GM12878 (cell line): ENCODE measurements at regions not wholly inside any gene's neighbourhood (a gene's known extent, or its start where the extent isn't known, plus 50 kb on each side); places are given as distances from the start of the nearest gene placed in this dataset.

Experiments used
- ATAC-seq: fragments of 200-7000 bp; cut with Tn5 transposase; 3 replicates; pipeline ENCODE4 v1.9.1; 2020; ENCODE audit warnings: mild to moderate bottlenecking, moderate library complexity
- BruUV-seq: library from RNA; stranded (reverse); fragments of 400-500 nt; replicated peaks from 2 replicates; lab custom pipeline; 2021; lab: Mats Ljungman, UMichigan
- CTCF ChIA-PET: fragments of 300-600 bp; sonication (Branson Sonifier 250); formaldehyde crosslinking; extraction: SDS; loops from one replicate; lab custom pipeline; 2021; ENCODE audit warnings: inconsistent platforms; lab: Yijun Ruan, JAX
- POLR2A ChIA-PET: fragments of 350-600 bp; formaldehyde crosslinking; extraction: SDS; loops from one replicate; lab custom pipeline; 2021; ENCODE audit warnings: inconsistent platforms; lab: Charles Lee
- RAD21 ChIA-PET: fragments of 300-600 bp; sonication (Branson Sonifier 250); formaldehyde crosslinking; loops from one replicate; lab custom pipeline; 2023; ENCODE audit warnings: antibody characterized with exemption; ENCODE audit not compliant: unreplicated experiment; lab: Charles Lee
- SMC1A ChIA-PET: fragments of 300-600 bp; sonication (Branson Sonifier 250); formaldehyde crosslinking; loops from one replicate; lab custom pipeline; 2023; ENCODE audit not compliant: unreplicated experiment, uncharacterized antibody; lab: Charles Lee
- DNase-seq: peaks from one replicate; pipeline ENCODE4 v3.0.0-alpha.2; 2011; ENCODE audit warnings: low read depth, low spot score
- FAIRE-seq: peaks from 3 replicates; lab custom pipeline; 2011; peaks lifted over from hg19 to GRCh38; lab: Jason Lieb, UNC
- H2AFZ ChIP-seq: 2 replicates; pipeline ENCODE4 v1.6.0; 2011; ENCODE audit warnings: low read depth, low read length, control low read depth; ENCODE audit not compliant: control insufficient read depth
- H3K27ac ChIP-seq: 2 replicates; pipeline ENCODE4 v1.5.1; 2011; ENCODE audit warnings: control low read depth; ENCODE audit not compliant: control insufficient read depth, insufficient read depth
- H3K27me3 ChIP-seq, 2 experiments: replicated peaks in 1 of 2; 2 replicates each; pipeline versions ENCODE4 v1.6.0 to v1.6.1; 2011; ENCODE audit warnings: low read length in 1 of 2; ENCODE audit not compliant: control insufficient read depth in 2 of 2, insufficient read depth in 2 of 2
- H3K36me3 ChIP-seq, 2 experiments: 2 replicates each; pipeline ENCODE4 v1.5.1; 2011; ENCODE audit warnings: low read length in 1 of 2; ENCODE audit not compliant: control insufficient read depth in 2 of 2, insufficient read depth in 2 of 2
- H3K4me1 ChIP-seq: 2 replicates; pipeline ENCODE4 v1.6.1; 2011; ENCODE audit warnings: mild to moderate bottlenecking, low read length, moderate library complexity, mixed read lengths; ENCODE audit not compliant: control insufficient read depth, insufficient read depth
- H3K4me2 ChIP-seq: 2 replicates; pipeline ENCODE4 v1.6.0; 2011; ENCODE audit warnings: control low read depth; ENCODE audit not compliant: control insufficient read depth, insufficient read depth
- H3K4me3 ChIP-seq: fragments of 200-600 bp; sonication (generic); 2 replicates; pipeline ENCODE4 v1.5.1; 2016
- H3K79me2 ChIP-seq: 2 replicates; pipeline ENCODE4 v1.6.0; 2011; ENCODE audit warnings: low read length; ENCODE audit not compliant: control insufficient read depth, insufficient read depth
- H3K9ac ChIP-seq: 2 replicates; pipeline ENCODE4 v1.8.0; 2011; ENCODE audit warnings: low read length, control low read depth, mixed read lengths; ENCODE audit not compliant: control insufficient read depth, insufficient read depth
- H3K9me3 ChIP-seq: replicated peaks from 3 replicates; pipeline ENCODE4 v1.5.1; 2011; ENCODE audit warnings: mild to moderate bottlenecking, low read length; ENCODE audit not compliant: control insufficient read depth, insufficient read depth
- H4K20me1 ChIP-seq: 2 replicates; pipeline ENCODE4 v1.6.0; 2011; ENCODE audit not compliant: control insufficient read depth, insufficient read depth
- HCFC1 ChIP-seq: fragments of 150-350 bp; IDR thresholded peaks from 2 replicates; pipeline ENCODE4 v1.6.1; 2014; ENCODE audit warnings: low read length
- POLR2AphosphoS5 ChIP-seq: IDR thresholded peaks from 2 replicates; pipeline ENCODE4 v1.6.1; 2011; ENCODE audit warnings: mild to moderate bottlenecking, low read length, inconsistent platforms
- RBBP5 ChIP-seq: fragments of 200-600 bp; sonication (generic); conservative IDR thresholded peaks from 2 replicates; pipeline ENCODE4 v1.6.1; 2016
- ZNF622 ChIP-seq: fragments of 450-650 bp; IDR thresholded peaks from 2 replicates; pipeline ENCODE4 v1.6.1; 2017; ENCODE audit warnings: mild to moderate bottlenecking, inconsistent platforms
- WGBS: methylation state at CpG from one replicate; pipeline ENCODE4 v1.1.6; 2016; ENCODE audit warnings: low lambda C conversion rate; ENCODE audit not compliant: insufficient replicate concordance, insufficient coverage; ENCODE audit errors: missing lambda C conversion rate; 5-methylcytosine and 5-hydroxymethylcytosine counted together
- in situ Hi-C: fragments of 300-500 bp; cut with MboI; formaldehyde crosslinking; loops from 9 replicates; pipeline ENCODE4 v1.14.3; 2018; ENCODE audit warnings: mixed read lengths
- intact Hi-C: fragments of 100-400 bp; cut with micrococcal nuclease; formaldehyde crosslinking; loops from one replicate; pipeline ENCODE4 v1.14.2; 2022; ENCODE audit not compliant: unreplicated experiment
- TF ChIP-seq, protein P1 (sequence below): IDR thresholded peaks from 2 replicates; pipeline ENCODE4 v1.6.1; 2011; ENCODE audit warnings: borderline replicate concordance, low read depth, mild to moderate bottlenecking, moderate library complexity, mixed read lengths, low read length; ENCODE audit not compliant: insufficient read depth; ENCODE audit errors: extremely low read length
- TF ChIP-seq, protein P2 (sequence below): fragments of 450-650 bp; IDR thresholded peaks from 2 replicates; pipeline ENCODE4 v1.6.1; 2017; ENCODE audit warnings: mild to moderate bottlenecking

DNA sequence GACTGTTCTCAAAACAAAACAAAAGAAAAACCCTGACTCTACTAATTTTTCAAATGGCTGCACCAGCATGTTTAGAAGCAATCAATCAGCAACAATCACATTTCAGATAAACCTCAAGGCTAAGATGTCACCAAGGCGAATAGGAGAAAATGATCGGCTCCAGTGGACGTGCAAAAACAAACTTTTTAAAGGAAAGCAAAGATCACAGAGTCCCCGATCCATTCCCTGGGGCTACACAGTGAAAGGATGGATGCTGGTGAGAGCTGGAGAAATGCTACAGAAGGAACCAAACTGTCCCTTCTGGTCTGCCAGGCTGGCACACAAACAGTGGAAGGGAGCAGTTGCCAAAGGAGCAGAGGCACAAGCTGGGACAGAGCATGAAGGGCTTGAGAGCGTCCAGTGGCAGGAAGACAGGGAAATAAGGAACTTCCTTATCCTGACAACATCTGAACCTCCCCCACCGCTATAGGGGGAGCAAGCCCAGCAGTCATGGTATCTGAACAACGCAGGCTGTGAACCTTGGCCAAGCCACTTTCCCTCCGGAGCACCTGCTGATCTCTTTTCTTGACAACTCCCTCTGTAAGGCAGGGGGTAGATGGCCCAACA, 73.7 kb upstream of the HIVEP1 start:
- no peaks in the 10 kb centered on the region for H3K27me3 ChIP-seq
- no peak for ATAC-seq
- peak overlapping the region; percentile 81 for H2AFZ ChIP-seq
- no peak for TF ChIP-seq RBBP5
- TF ChIP-seq POLR2AphosphoS5 = no peak
- no peak for TF ChIP-seq HCFC1
- TF ChIP-seq, protein P1, sequence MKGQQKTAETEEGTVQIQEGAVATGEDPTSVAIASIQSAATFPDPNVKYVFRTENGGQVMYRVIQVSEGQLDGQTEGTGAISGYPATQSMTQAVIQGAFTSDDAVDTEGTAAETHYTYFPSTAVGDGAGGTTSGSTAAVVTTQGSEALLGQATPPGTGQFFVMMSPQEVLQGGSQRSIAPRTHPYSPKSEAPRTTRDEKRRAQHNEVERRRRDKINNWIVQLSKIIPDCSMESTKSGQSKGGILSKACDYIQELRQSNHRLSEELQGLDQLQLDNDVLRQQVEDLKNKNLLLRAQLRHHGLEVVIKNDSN = no peak
- TF ChIP-seq, protein P2, sequence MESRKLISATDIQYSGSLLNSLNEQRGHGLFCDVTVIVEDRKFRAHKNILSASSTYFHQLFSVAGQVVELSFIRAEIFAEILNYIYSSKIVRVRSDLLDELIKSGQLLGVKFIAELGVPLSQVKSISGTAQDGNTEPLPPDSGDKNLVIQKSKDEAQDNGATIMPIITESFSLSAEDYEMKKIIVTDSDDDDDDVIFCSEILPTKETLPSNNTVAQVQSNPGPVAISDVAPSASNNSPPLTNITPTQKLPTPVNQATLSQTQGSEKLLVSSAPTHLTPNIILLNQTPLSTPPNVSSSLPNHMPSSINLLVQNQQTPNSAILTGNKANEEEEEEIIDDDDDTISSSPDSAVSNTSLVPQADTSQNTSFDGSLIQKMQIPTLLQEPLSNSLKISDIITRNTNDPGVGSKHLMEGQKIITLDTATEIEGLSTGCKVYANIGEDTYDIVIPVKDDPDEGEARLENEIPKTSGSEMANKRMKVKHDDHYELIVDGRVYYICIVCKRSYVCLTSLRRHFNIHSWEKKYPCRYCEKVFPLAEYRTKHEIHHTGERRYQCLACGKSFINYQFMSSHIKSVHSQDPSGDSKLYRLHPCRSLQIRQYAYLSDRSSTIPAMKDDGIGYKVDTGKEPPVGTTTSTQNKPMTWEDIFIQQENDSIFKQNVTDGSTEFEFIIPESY = no peak
- TF ChIP-seq ZNF622 = no peak
- in situ Hi-C loops = no loop called here
- RAD21 ChIA-PET = interaction anchor here (0.7 kb wide), 2 partner anchors 27 to 206 kb away, joined by 3 to 5 read pairs; no protein-coding TSS in a partner anchor
- H3K79me2 ChIP-seq = no peaks in the 10 kb centered on the region
- H3K4me3 ChIP-seq = no peak overlapping the region
- DNase-seq = no peak
- intact Hi-C loops = no loop called here
- SMC1A ChIA-PET = interaction anchor here (1.1 to 1.3 kb wide), 4 partner anchors 20 to 113 kb away, joined by 3 to 4 read pairs (median 4); no protein-coding TSS in a partner anchor
- POLR2A ChIA-PET = interaction anchor here (0.7 kb wide), 1 partner anchor 387 kb away, joined by 6 read pairs; no protein-coding TSS in a partner anchor
- no peaks in the 10 kb centered on the region; the same call in 1 of the 2 replicates for H3K4me1 ChIP-seq
- H3K27ac ChIP-seq = no peak overlapping the region
- no peak overlapping the region; the same call in 1 of the 2 replicates for H3K9ac ChIP-seq
- H4K20me1 ChIP-seq = no peaks in the 10 kb centered on the region
- 42% methylated on average over 8 of the region's 8 CpGs for WGBS
- no TSS peak for BruUV-seq
- no peak for FAIRE-seq
- H3K36me3 ChIP-seq = no peaks in the 10 kb centered on the region
- H3K4me2 ChIP-seq = peak overlapping the region; percentile 55; the same call in 1 of the 2 replicates
- H3K9me3 ChIP-seq = no peaks in the 10 kb centered on the region; the same call in 1 of the 3 replicates
- CTCF ChIA-PET = no interaction called here
